Panc1 (cell line): ENCODE measurements at regions not wholly inside any gene's neighbourhood (a gene's known extent, or its start where the extent isn't known, plus 50 kb on each side); places are given as distances from the start of the nearest gene placed in this dataset.

Experiments used
- CTCF ChIP-seq: fragments of 450-650 bp; IDR thresholded peaks from 2 replicates; pipeline ENCODE4 v1.5.1; 2017; ENCODE audit warnings: mild to moderate bottlenecking
- POLR2AphosphoS5 ChIP-seq: IDR thresholded peaks from 2 replicates; pipeline ENCODE4 v1.6.1; 2012; ENCODE audit warnings: mild to moderate bottlenecking, low read depth, low read length, moderate library complexity
- SIN3A ChIP-seq: IDR thresholded peaks from 2 replicates; pipeline ENCODE4 v1.6.1; 2012; ENCODE audit warnings: low read depth, mild to moderate bottlenecking, low read length, moderate library complexity, borderline replicate concordance; ENCODE audit not compliant: insufficient read depth
- TF ChIP-seq, protein P1 (sequence below), 2 experiments: IDR thresholded peaks; 2 replicates each; pipeline ENCODE4 v1.6.1; 2011 to 2012; ENCODE audit warnings: low read depth in 2 of 2, control low read depth in 1 of 2, low read length in 1 of 2, mild to moderate bottlenecking in 1 of 2, moderate library complexity in 1 of 2; ENCODE audit not compliant: insufficient read depth in 1 of 2

- TF ChIP-seq CTCF: no peak
- no peak for TF ChIP-seq POLR2AphosphoS5
- no peak for TF ChIP-seq SIN3A
- TF ChIP-seq, protein P1, sequence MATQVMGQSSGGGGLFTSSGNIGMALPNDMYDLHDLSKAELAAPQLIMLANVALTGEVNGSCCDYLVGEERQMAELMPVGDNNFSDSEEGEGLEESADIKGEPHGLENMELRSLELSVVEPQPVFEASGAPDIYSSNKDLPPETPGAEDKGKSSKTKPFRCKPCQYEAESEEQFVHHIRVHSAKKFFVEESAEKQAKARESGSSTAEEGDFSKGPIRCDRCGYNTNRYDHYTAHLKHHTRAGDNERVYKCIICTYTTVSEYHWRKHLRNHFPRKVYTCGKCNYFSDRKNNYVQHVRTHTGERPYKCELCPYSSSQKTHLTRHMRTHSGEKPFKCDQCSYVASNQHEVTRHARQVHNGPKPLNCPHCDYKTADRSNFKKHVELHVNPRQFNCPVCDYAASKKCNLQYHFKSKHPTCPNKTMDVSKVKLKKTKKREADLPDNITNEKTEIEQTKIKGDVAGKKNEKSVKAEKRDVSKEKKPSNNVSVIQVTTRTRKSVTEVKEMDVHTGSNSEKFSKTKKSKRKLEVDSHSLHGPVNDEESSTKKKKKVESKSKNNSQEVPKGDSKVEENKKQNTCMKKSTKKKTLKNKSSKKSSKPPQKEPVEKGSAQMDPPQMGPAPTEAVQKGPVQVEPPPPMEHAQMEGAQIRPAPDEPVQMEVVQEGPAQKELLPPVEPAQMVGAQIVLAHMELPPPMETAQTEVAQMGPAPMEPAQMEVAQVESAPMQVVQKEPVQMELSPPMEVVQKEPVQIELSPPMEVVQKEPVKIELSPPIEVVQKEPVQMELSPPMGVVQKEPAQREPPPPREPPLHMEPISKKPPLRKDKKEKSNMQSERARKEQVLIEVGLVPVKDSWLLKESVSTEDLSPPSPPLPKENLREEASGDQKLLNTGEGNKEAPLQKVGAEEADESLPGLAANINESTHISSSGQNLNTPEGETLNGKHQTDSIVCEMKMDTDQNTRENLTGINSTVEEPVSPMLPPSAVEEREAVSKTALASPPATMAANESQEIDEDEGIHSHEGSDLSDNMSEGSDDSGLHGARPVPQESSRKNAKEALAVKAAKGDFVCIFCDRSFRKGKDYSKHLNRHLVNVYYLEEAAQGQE (IDR thresholded peaks at IDR 0.05; ENCODE audit: insufficient read depth in 1 of 2, low read depth in 2 of 2, low read length in 1 of 2): no peak
These were observed 340.1 kb downstream of the MATN1 start for GRCh38 chr1:30383221-30383711.
